ENCODE measurements at regions not wholly inside any gene's neighbourhood (a gene's known extent, or its start where the extent isn't known, plus 50 kb on each side); places are given as distances from the start of the nearest gene placed in this dataset.

DNA sequence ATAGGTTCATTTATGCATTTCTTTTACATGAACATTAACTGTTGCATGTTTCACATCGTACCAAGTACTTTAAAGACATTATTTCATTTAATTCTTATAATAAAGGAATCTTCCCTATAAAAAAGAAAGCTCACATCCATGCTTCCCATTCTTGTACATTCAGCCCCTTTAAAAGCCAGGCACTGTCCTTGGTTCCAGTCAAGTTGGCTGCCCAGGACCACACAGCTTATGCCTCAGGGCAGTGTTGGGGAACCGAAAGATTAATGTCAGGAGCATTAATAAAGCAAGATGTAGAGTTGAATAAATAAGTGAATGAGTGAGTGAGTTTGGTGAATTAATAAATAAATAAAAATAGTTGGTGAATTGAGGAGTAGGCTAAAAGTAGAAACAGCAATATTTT, 409.4 kb upstream of the DAB1 start:
- TF ChIP-seq, protein P1, sequence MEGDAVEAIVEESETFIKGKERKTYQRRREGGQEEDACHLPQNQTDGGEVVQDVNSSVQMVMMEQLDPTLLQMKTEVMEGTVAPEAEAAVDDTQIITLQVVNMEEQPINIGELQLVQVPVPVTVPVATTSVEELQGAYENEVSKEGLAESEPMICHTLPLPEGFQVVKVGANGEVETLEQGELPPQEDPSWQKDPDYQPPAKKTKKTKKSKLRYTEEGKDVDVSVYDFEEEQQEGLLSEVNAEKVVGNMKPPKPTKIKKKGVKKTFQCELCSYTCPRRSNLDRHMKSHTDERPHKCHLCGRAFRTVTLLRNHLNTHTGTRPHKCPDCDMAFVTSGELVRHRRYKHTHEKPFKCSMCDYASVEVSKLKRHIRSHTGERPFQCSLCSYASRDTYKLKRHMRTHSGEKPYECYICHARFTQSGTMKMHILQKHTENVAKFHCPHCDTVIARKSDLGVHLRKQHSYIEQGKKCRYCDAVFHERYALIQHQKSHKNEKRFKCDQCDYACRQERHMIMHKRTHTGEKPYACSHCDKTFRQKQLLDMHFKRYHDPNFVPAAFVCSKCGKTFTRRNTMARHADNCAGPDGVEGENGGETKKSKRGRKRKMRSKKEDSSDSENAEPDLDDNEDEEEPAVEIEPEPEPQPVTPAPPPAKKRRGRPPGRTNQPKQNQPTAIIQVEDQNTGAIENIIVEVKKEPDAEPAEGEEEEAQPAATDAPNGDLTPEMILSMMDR (IDR thresholded peaks at IDR 0.05; ENCODE audit: low read depth, low read length), result no peak
- no peak for TF ChIP-seq EZH2phosphoT487 (IDR thresholded peaks at IDR 0.05; ENCODE audit: low read depth)
- H3K4me3 ChIP-seq (ENCODE audit: low read length), result no peak overlapping the region

GRCh38 chr1:57832612-57833011, 408.8 kb upstream of the DAB1 start:
- no peak overlapping the region for H3K27ac ChIP-seq (ENCODE audit: low read length)
- no peak overlapping the region for H3K4me3 ChIP-seq (ENCODE audit: low read length)
- H3K9ac ChIP-seq (ENCODE audit: low read length), result no peak overlapping the region
- no peaks in the 10 kb centered on the region for H3K79me2 ChIP-seq (ENCODE audit: low read length)
- no peaks in the 10 kb centered on the region for H3K9me3 ChIP-seq (ENCODE audit: insufficient read depth, low read length)
- H3K4me1 ChIP-seq (ENCODE audit: low read length), result no peaks in the 10 kb centered on the region
- no peaks in the 10 kb centered on the region for H4K20me1 ChIP-seq (ENCODE audit: insufficient read depth, low read length)
- no peaks in the 10 kb centered on the region for H3K36me3 ChIP-seq (replicated peaks; ENCODE audit: low read depth, low read length)
- no peaks in the 10 kb centered on the region for H3K27me3 ChIP-seq (ENCODE audit: low read depth, low read length)
- H3K4me2 ChIP-seq (ENCODE audit: low read length), result no peak overlapping the region
- no peak overlapping the region for H2AFZ ChIP-seq (ENCODE audit: low read depth, low read length)
- TF ChIP-seq, protein P1 (IDR thresholded peaks at IDR 0.05; ENCODE audit: low read depth, low read length), result no peak
- TF ChIP-seq EZH2phosphoT487 (IDR thresholded peaks at IDR 0.05; ENCODE audit: low read depth), result no peak

More for the DNA sequence above, 409.4 kb upstream of the DAB1 start:
- Histone ChIP-seq H3K79me2 (ENCODE audit: low read length) (no peaks in the 10 kb centered on the region), H3K27ac (ENCODE audit: low read length) (no peak overlapping the region), H3K4me2 (ENCODE audit: low read length) (no peak overlapping the region), H3K9ac (ENCODE audit: low read length) (no peak overlapping the region), H3K4me1 (ENCODE audit: low read length) (no peaks in the 10 kb centered on the region), H2AFZ (ENCODE audit: low read depth, low read length) (no peak overlapping the region), H3K36me3 (replicated peaks; ENCODE audit: low read depth, low read length) (no peaks in the 10 kb centered on the region), H4K20me1 (ENCODE audit: insufficient read depth, low read length) (no peaks in the 10 kb centered on the region), H3K9me3 (ENCODE audit: insufficient read depth, low read length) (no peaks in the 10 kb centered on the region), H3K27me3 (ENCODE audit: low read depth, low read length) (no peaks in the 10 kb centered on the region)

DNA sequence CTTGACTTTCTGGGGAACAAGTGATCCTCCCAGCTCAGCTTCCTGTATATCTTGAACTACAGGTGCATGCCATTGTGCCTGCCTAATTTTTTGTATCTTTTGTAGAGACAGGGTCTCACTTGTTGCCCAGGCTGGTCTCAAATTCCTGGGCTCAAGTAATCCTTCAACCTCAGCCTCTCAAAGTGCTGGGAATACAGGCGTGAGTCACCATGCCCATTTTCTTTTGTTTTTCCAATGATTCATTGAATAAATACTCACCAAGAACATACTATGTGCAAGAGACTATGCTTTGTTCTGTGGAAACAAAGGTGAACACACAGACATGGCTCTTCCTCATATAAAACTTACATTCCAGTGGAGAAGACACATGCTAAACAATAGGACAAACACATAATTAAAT, 407.8 kb upstream of the DAB1 start:
- Histone ChIP-seq H3K36me3 (replicated peaks; ENCODE audit: low read depth, low read length) (no peaks in the 10 kb centered on the region), H3K9ac (ENCODE audit: low read length) (no peak overlapping the region), H3K4me3 (ENCODE audit: low read length) (no peak overlapping the region), H2AFZ (ENCODE audit: low read depth, low read length) (no peak overlapping the region), H4K20me1 (ENCODE audit: insufficient read depth, low read length) (no peaks in the 10 kb centered on the region), H3K4me1 (ENCODE audit: low read length) (no peaks in the 10 kb centered on the region), H3K9me3 (ENCODE audit: insufficient read depth, low read length) (no peaks in the 10 kb centered on the region), H3K27ac (ENCODE audit: low read length) (no peak overlapping the region), H3K4me2 (ENCODE audit: low read length) (no peak overlapping the region), H3K79me2 (ENCODE audit: low read length) (no peaks in the 10 kb centered on the region), H3K27me3 (ENCODE audit: low read depth, low read length) (no peaks in the 10 kb centered on the region)
- TF ChIP-seq EZH2phosphoT487 (IDR thresholded peaks at IDR 0.05; ENCODE audit: low read depth), result no peak
- TF ChIP-seq, protein P1 (IDR thresholded peaks at IDR 0.05; ENCODE audit: low read depth, low read length), result no peak

GRCh38 chr1:57826535-57826934, 402.7 kb upstream of the DAB1 start:
- no peaks in the 10 kb centered on the region for H3K4me1 ChIP-seq (ENCODE audit: low read length)
- H3K27me3 ChIP-seq (ENCODE audit: low read depth, low read length), result no peaks in the 10 kb centered on the region
- H4K20me1 ChIP-seq (ENCODE audit: insufficient read depth, low read length), result no peaks in the 10 kb centered on the region
- no peaks in the 10 kb centered on the region for H3K36me3 ChIP-seq (replicated peaks; ENCODE audit: low read depth, low read length)
- TF ChIP-seq, protein P1 (IDR thresholded peaks at IDR 0.05; ENCODE audit: low read depth, low read length), result no peak
- TF ChIP-seq EZH2phosphoT487 (IDR thresholded peaks at IDR 0.05; ENCODE audit: low read depth), result no peak
- no peaks in the 10 kb centered on the region for H3K9me3 ChIP-seq (ENCODE audit: insufficient read depth, low read length)
- H3K4me2 ChIP-seq (ENCODE audit: low read length), result no peak overlapping the region
- H2AFZ ChIP-seq (ENCODE audit: low read depth, low read length), result no peak overlapping the region
- no peak overlapping the region for H3K27ac ChIP-seq (ENCODE audit: low read length)
- no peak overlapping the region for H3K9ac ChIP-seq (ENCODE audit: low read length)
- no peaks in the 10 kb centered on the region for H3K79me2 ChIP-seq (ENCODE audit: low read length)
- H3K4me3 ChIP-seq (ENCODE audit: low read length), result no peak overlapping the region
